Progenitor cell of endocrine pancreas (in vitro differentiated cells): ENCODE measurements at regions not wholly inside any gene's neighbourhood (a gene's known extent, or its start where the extent isn't known, plus 50 kb on each side); places are given as distances from the start of the nearest gene placed in this dataset.
"Not testable (repeated sequence)": the region's sequence is repeated elsewhere in the genome, so short reads cannot be mapped to it uniquely, and the experiment has no call there.

Experiments
- DNase-seq: peaks from one replicate; pipeline ENCODE4 v3.0.0; 2021; ENCODE audit warnings: low spot score; ENCODE audit not compliant: unreplicated experiment
- H3K27ac Mint-ChIP-seq: 2 replicates; pipeline ENCODE4 v1.8.0; 2021; ENCODE audit warnings: mild to moderate bottlenecking, moderate library complexity, mixed read lengths
- H3K27me3 Mint-ChIP-seq: 2 replicates; pipeline ENCODE4 v1.8.0; 2021; ENCODE audit warnings: mixed read lengths
- H3K36me3 Mint-ChIP-seq: 2 replicates; pipeline ENCODE4 v1.8.0; 2022; ENCODE audit warnings: mixed read lengths; ENCODE audit not compliant: insufficient read depth
- H3K4me1 Mint-ChIP-seq: 2 replicates; pipeline ENCODE4 v1.8.0; 2021; ENCODE audit warnings: low read depth, mixed read lengths
- H3K4me3 Mint-ChIP-seq: 2 replicates; pipeline ENCODE4 v1.8.0; 2021; ENCODE audit warnings: low read depth, mild to moderate bottlenecking, moderate library complexity, mixed read lengths
- H3K9me3 Mint-ChIP-seq: 2 replicates; pipeline ENCODE4 v1.8.0; 2021; ENCODE audit warnings: low read depth, mixed read lengths
- CTCF ChIP-seq: fragments of 200-600 bp; sonication (generic); IDR thresholded peaks from one replicate; pipeline ENCODE4 v1.5.0; 2021; ENCODE audit warnings: antibody characterized with exemption, mild to moderate bottlenecking; ENCODE audit not compliant: unreplicated experiment

- H3K36me3 Mint-ChIP-seq: no peaks in the 10 kb centered on the region
- H3K4me3 Mint-ChIP-seq: no peak overlapping the region
- peaks cover 14% of the 10 kb centered on the region for H3K4me1 Mint-ChIP-seq
- no peak overlapping the region for H3K27ac Mint-ChIP-seq
- no peak for DNase-seq
- peaks cover 3% of the 10 kb centered on the region for H3K9me3 Mint-ChIP-seq
- H3K27me3 Mint-ChIP-seq: no peaks in the 10 kb centered on the region
- TF ChIP-seq CTCF: no peak
Measured at GRCh38 chr7:94782777-94783176, 124.6 kb upstream of the PPP1R9A start.

- no peak overlapping the region for H3K4me3 Mint-ChIP-seq
- no peak for DNase-seq
- peaks cover 16% of the 10 kb centered on the region for H3K9me3 Mint-ChIP-seq
- no peak for TF ChIP-seq CTCF
- no peak overlapping the region for H3K27ac Mint-ChIP-seq
- no peaks in the 10 kb centered on the region for H3K27me3 Mint-ChIP-seq
- no peaks in the 10 kb centered on the region for H3K4me1 Mint-ChIP-seq
- H3K36me3 Mint-ChIP-seq: no peaks in the 10 kb centered on the region
Measured at GRCh38 chr7:94787285-94787684, 120.1 kb upstream of the PPP1R9A start.

- peaks cover 16% of the 10 kb centered on the region for H3K9me3 Mint-ChIP-seq
- not testable (repeated sequence) for H3K36me3 Mint-ChIP-seq, H3K4me3 Mint-ChIP-seq, H3K4me1 Mint-ChIP-seq, DNase-seq, H3K27me3 Mint-ChIP-seq, H3K27ac Mint-ChIP-seq
Measured at GRCh38 chr7:94788378-94788777, 119.0 kb upstream of the PPP1R9A start.

GRCh38 chr7:94792241-94792640 lies 115.2 kb upstream of the PPP1R9A start:
- H3K4me1 Mint-ChIP-seq: no peaks in the 10 kb centered on the region
- H3K4me3 Mint-ChIP-seq: no peak overlapping the region
- H3K9me3 Mint-ChIP-seq: peaks cover 13% of the 10 kb centered on the region
- TF ChIP-seq CTCF: no peak
- no peak overlapping the region for H3K27ac Mint-ChIP-seq
- no peaks in the 10 kb centered on the region for H3K36me3 Mint-ChIP-seq
- no peak for DNase-seq
- H3K27me3 Mint-ChIP-seq: no peaks in the 10 kb centered on the region

- DNase-seq, H3K4me1 Mint-ChIP-seq, H3K27ac Mint-ChIP-seq, H3K36me3 Mint-ChIP-seq, H3K27me3 Mint-ChIP-seq, H3K4me3 Mint-ChIP-seq, H3K9me3 Mint-ChIP-seq: not testable (repeated sequence)
Measured at GRCh38 chr7:94797404-94797803, 110.0 kb upstream of the PPP1R9A start.

- Mint-ChIP-seq H3K4me1 (no peaks in the 10 kb centered on the region), H3K4me3 (no peak overlapping the region), H3K36me3 (no peaks in the 10 kb centered on the region), H3K27ac (no peak overlapping the region), H3K27me3 (no peaks in the 10 kb centered on the region), H3K9me3 (peaks cover 5% of the 10 kb centered on the region)
- DNase-seq: no peak
- TF ChIP-seq CTCF: no peak
Measured at GRCh38 chr7:94803821-94804220, 103.6 kb upstream of the PPP1R9A start.

- H3K36me3 Mint-ChIP-seq, DNase-seq, H3K9me3 Mint-ChIP-seq, H3K4me3 Mint-ChIP-seq, H3K27me3 Mint-ChIP-seq, H3K4me1 Mint-ChIP-seq, H3K27ac Mint-ChIP-seq: not testable (repeated sequence)
Measured at GRCh38 chr7:94808673-94809072, 98.7 kb upstream of the PPP1R9A start.
